PC-9 (cell line): ENCODE measurements at regions not wholly inside any gene's neighbourhood (a gene's known extent, or its start where the extent isn't known, plus 50 kb on each side); places are given as distances from the start of the nearest gene placed in this dataset.

Source experiments
- EZH2 ChIP-seq: fragments of 200-600 bp; sonication (generic); IDR thresholded peaks from 2 replicates; pipeline ENCODE4 v1.8.0; 2017; ENCODE audit warnings: antibody characterized with exemption, low read depth
- TF ChIP-seq, protein P1 (sequence below): fragments of 200-600 bp; sonication (generic); conservative IDR thresholded peaks from 2 replicates; pipeline ENCODE4 v1.6.1; 2017; ENCODE audit warnings: mixed run types, antibody characterized with exemption, mild to moderate bottlenecking, moderate library complexity

DNA sequence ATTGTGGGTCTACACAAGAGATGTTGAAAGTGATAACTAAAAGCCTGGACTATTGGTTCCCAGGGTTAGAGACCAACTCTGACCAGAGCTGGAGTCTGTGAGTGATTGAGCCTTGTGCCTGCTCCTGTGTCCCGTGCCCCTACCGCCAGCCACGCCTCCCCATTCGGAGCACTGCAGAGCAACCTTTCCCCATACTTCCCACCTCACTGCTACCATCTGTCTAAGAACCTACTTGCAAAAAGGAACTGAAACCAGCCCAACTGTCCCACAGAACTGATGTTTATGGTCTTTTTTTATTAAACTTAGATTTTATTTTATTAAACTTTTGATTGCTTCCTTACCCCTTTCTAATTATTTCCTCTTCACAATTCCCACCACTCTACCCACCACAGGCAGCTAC lies 300.3 kb upstream of the MGAT5 start:
- TF ChIP-seq, protein P1, sequence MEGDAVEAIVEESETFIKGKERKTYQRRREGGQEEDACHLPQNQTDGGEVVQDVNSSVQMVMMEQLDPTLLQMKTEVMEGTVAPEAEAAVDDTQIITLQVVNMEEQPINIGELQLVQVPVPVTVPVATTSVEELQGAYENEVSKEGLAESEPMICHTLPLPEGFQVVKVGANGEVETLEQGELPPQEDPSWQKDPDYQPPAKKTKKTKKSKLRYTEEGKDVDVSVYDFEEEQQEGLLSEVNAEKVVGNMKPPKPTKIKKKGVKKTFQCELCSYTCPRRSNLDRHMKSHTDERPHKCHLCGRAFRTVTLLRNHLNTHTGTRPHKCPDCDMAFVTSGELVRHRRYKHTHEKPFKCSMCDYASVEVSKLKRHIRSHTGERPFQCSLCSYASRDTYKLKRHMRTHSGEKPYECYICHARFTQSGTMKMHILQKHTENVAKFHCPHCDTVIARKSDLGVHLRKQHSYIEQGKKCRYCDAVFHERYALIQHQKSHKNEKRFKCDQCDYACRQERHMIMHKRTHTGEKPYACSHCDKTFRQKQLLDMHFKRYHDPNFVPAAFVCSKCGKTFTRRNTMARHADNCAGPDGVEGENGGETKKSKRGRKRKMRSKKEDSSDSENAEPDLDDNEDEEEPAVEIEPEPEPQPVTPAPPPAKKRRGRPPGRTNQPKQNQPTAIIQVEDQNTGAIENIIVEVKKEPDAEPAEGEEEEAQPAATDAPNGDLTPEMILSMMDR: no peak
- TF ChIP-seq EZH2: no peak
